ENCODE measurements at regions not wholly inside any gene's neighbourhood (a gene's known extent, or its start where the extent isn't known, plus 50 kb on each side); places are given as distances from the start of the nearest gene placed in this dataset.

- TF ChIP-seq EZH2 (IDR thresholded peaks at IDR 0.05) (no peak), POLR2AphosphoS5 (IDR thresholded peaks at IDR 0.05; ENCODE audit: borderline replicate concordance, low read depth, low read length) (no peak)
Observed at GRCh38 chr13:109448629-109449028, 337.8 kb downstream of the IRS2 start.

Measured in SK-N-MC (cell line).